HG03196 (cell line): ENCODE measurements at regions not wholly inside any gene's neighbourhood (a gene's known extent, or its start where the extent isn't known, plus 50 kb on each side); places are given as distances from the start of the nearest gene placed in this dataset.

Experiments used
- ATAC-seq: cut with Tn5 transposase; IDR thresholded peaks from one replicate; pipeline ENCODE4 v1.9.1; 2021; ENCODE audit not compliant: unreplicated experiment

DNA sequence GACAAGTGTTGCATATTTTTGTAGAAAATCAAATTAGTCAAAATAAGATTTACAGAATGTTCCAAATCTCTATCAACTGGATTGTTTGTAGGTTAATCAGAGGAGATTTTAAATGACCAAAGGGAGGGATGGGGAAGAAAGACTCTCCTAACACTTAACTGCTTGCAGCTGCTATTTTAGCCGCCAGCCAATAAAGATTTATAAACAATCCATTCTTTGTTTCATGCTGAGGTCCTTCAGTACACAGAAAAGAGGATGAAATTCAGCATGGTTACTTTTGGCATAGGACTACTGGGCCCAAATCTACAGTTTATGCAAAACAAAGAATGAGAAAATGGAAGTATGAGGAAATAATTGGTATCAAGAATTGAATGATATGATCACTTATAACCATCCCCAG is 86.4 kb upstream of the FN1 start:
- ATAC-seq = no peak

GRCh38 chr2:215521031-215521430 is 85.2 kb upstream of the FN1 start:
- no peak for ATAC-seq

- no peak for ATAC-seq
Measured at GRCh38 chr2:215517391-215517790, 81.5 kb upstream of the FN1 start.

DNA sequence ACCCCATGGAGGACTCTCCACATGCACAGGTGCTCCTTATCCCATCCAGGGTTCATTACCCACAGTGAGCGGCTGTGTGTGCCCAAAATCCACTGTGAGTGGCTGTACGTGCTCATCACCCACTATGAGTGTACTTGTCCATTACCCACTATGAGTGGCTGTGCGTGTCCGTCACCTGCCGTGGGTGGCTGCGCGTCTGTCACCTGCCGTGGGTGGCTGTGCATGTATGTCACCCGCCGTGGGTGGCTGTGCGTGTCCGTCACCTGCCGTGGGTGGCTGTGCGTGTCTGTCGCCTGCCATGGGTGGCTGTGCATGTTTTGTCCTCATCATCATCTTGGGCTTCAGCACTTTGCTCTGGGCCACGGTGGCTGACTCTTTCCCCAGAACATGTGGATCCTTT is 78.6 kb upstream of the FN1 start:
- ATAC-seq = no peak

GRCh38 chr2:215511454-215512346 is 75.8 kb upstream of the FN1 start:
- ATAC-seq = no peak

DNA sequence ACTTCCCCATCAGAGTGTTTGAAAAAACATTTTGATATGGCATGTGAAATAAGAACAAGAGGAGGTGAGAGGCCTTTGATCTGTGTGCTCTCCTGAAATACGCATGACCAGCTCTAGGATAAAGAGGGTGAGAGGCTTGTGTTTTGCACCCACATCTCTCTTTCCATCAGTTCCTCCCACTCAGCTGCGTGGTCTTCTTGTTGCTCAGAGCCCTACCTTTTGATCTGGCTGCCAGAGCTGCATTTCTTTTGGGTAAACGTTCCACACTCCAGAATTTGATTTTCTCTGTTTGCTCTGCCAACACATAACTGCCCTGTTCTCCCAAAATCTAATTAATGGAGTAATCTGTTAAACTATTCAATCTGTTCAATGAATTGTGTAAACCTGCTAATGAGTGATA is 72.0 kb upstream of the FN1 start:
- ATAC-seq = no peak

GRCh38 chr2:215507136-215507535 is 71.3 kb upstream of the FN1 start:
- no peak for ATAC-seq

DNA sequence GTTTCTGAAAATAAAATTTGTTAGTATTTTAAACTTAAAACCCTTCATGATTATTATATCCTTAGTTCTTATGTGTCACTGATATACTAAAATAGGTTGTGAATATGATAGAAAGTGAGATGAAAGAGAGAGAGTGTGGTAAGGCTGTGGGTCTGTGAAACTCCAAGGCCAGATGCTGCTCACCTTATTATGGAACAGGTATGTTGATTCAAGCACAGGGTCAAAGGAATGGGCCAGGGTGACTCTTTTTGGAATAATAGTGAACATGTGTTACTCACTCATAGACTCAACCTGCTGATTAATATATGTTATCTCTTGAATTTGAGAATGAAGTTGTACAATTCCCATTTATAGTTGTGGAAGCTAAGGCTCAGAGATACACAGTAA is 70.7 kb upstream of the FN1 start:
- ATAC-seq = no peak

DNA sequence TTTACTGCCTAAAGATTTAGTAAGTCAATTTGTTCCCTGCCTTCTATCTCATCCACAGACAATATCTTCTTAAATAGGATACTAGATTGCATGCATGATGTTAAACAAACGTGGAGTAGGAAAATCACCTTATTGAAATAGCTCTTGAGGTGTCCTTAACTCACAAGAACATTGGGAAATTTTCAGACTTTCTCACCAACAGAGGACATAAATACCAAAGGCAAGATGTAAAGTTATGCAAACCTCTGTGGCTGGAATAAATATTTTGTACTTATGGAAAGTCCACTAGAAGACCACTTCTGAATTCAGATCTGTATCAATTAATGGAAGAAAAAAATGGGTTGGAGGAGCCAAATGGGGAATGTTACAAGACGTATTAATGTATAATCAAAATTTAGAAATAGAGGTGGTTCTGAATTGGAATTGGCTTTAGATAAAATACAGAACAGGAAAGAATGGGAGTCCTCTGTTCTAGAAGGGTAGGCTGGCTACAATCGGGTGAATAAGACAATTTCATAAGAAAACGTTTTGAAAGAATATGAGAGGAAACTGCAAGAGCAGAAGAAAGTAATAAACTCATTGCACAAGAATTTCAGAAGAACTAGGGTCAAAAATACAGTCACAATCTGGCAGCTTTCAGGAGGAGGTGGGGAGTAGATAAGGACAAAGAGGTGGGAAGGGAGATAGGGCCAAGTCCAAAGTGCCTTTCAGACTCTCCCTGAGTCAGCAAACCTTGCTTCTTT is 69.3 kb upstream of the FN1 start:
- no peak for ATAC-seq

GRCh38 chr2:215504547-215504946 is 68.7 kb upstream of the FN1 start:
- no peak for ATAC-seq

DNA sequence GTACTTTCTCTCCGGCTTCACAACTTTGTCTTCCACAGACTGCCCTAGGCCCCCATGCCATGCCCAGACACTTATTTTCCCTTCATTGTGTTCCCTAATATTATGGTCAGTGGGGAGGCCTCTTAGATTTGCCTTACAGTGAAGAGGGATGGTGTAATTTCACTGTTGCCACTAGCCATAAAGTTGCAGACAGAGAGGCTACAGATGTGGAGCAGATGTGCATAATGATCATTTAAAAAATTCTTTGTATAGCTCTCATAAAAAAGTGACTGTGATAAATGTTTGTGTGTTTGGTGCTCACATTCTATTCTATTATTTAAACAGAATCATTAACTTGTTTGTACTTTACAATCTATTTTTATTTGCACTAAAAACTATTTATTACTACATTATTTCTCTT is 67.5 kb upstream of the FN1 start:
- no peak for ATAC-seq

DNA sequence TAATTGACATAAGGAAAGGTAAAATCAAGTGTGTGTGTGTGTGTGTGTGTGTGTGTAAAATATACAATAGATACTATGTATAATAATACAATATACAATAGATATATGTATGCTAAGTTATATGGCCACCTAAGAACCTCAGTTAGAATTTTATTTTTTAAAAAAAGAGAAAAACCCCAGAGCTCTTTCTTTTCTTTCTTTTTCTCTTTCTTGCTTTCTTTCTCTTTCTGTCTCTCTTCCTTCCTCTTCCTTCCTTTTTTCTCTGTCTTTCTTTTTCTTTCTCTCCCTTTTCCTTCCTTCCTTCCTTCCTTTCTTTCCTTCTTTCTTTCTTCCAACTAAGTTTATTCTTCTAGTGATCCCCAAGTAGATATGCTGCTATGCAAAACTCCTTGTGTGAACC is 64.6 kb upstream of the FN1 start:
- no peak for ATAC-seq

- ATAC-seq = no peak
Measured at GRCh38 chr2:215499331-215499730, 63.5 kb upstream of the FN1 start.

DNA sequence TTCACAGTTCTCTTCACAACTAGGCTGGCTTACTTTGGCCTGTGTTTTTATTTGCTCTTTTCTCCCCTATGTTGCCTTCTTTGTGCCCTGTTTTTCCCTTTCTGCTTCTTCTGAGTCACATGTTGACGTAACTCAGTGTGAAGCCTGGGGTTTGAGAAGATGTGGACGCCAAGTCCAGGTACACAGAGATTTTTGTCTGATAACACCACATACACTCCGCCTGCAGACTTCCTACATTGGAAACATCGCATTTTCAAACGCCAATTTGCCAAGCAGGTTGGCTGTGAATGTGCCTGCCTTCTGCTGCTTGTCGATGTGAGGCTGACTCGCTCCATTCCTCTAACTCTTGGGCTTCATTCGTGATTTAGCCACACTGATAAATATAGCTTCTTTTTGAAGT is 62.6 kb upstream of the FN1 start:
- ATAC-seq = no peak

GRCh38 chr2:215493376-215493775 is 57.5 kb upstream of the FN1 start:
- ATAC-seq = no peak

GRCh38 chr2:215489288-215489848 is 53.5 kb upstream of the FN1 start:
- no peak for ATAC-seq

DNA sequence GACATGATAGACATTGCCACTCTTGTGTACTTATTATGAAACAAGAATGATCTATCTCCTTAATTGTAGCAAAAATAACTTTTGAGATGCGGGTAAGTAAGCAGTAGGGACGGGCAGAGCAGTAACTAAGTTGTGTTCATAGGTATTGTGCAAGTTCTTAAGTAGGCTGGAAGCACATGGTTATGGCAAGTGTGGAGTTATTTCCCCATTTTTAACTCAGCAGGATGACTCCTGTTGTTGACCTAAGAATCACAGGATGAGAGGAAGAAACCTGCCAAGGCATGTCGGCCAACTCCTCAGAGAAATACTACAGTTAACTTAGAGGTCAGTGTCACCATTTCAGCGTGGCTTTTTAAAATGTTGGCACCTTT is 51.1 kb upstream of the FN1 start:
- no peak for ATAC-seq

- ATAC-seq = no peak
Measured at GRCh38 chr2:215486291-215487001, 50.6 kb upstream of the FN1 start.
